Duodenal mucosa (tissue), 2 donors: ENCODE measurements at regions not wholly inside any gene's neighbourhood (a gene's known extent, or its start where the extent isn't known, plus 50 kb on each side); places are given as distances from the start of the nearest gene placed in this dataset.
"Not testable (repeated sequence)": the region's sequence is repeated elsewhere in the genome, so short reads cannot be mapped to it uniquely, and the experiment has no call there.

ENCODE experiments used
- H3K27ac ChIP-seq: one replicate; pipeline ENCODE4 v1.7.0; 2013; ENCODE audit warnings: low read depth, low read length
- H3K27me3 ChIP-seq, 2 donors: one replicate each; pipeline ENCODE4 v1.7.0; 2013; ENCODE audit warnings: low read length in 2 of 2, control low read depth in 1 of 2; ENCODE audit not compliant: insufficient read depth in 2 of 2, control insufficient read depth in 1 of 2
- H3K36me3 ChIP-seq, 2 donors: one replicate each; pipeline ENCODE4 v1.7.0; 2013; ENCODE audit warnings: low read length in 2 of 2, control low read depth in 1 of 2; ENCODE audit not compliant: insufficient read depth in 2 of 2, control insufficient read depth in 1 of 2
- H3K4me1 ChIP-seq, 2 donors: one replicate each; pipeline ENCODE4 v1.7.0; 2013; ENCODE audit warnings: low read length in 2 of 2, control low read depth in 1 of 2; ENCODE audit not compliant: insufficient read depth in 2 of 2, control insufficient read depth in 1 of 2
- H3K4me3 ChIP-seq, 2 donors: one replicate each; pipeline ENCODE4 v1.7.0; 2013; ENCODE audit warnings: low read length in 2 of 2, low read depth in 1 of 2
- H3K9ac ChIP-seq, 2 donors: one replicate each; pipeline ENCODE4 v1.7.0; 2013; ENCODE audit warnings: low read length in 2 of 2, low read depth in 1 of 2
- H3K9me3 ChIP-seq, 2 donors: one replicate each; pipeline ENCODE4 v1.7.0; 2013; ENCODE audit warnings: low read length in 2 of 2, control low read depth in 1 of 2; ENCODE audit not compliant: control insufficient read depth in 1 of 2

- H3K9ac ChIP-seq, result no peak overlapping the region
- no peaks in the 10 kb centered on the region for H3K4me1 ChIP-seq
- no peaks in the 10 kb centered on the region for H3K27me3 ChIP-seq
- no peaks in the 10 kb centered on the region for H3K9me3 ChIP-seq
- H3K36me3 ChIP-seq, result no peaks in the 10 kb centered on the region
- no peak overlapping the region for H3K27ac ChIP-seq
- H3K4me3 ChIP-seq, result no peak overlapping the region
Observed at GRCh38 chr6:56888687-56889086, 66.2 kb upstream of the BEND6 start.

GRCh38 chr6:56887086-56887485, 67.8 kb upstream of the BEND6 start:
- Histone ChIP-seq H3K36me3 (no peaks in the 10 kb centered on the region), H3K4me1 (no peaks in the 10 kb centered on the region), H3K9ac (no peak overlapping the region), H3K27me3 (no peaks in the 10 kb centered on the region), H3K27ac (no peak overlapping the region), H3K4me3 (no peak overlapping the region), H3K9me3 (no peaks in the 10 kb centered on the region)

GRCh38 chr6:56877922-56878321, 77.0 kb upstream of the BEND6 start:
- Histone ChIP-seq H3K27me3 (no peaks in the 10 kb centered on the region), H3K4me1 (no peaks in the 10 kb centered on the region), H3K9ac (no peak overlapping the region), H3K36me3 (no peaks in the 10 kb centered on the region), H3K4me3 (no peak overlapping the region), H3K27ac (no peak overlapping the region), H3K9me3 (no peaks in the 10 kb centered on the region)

DNA sequence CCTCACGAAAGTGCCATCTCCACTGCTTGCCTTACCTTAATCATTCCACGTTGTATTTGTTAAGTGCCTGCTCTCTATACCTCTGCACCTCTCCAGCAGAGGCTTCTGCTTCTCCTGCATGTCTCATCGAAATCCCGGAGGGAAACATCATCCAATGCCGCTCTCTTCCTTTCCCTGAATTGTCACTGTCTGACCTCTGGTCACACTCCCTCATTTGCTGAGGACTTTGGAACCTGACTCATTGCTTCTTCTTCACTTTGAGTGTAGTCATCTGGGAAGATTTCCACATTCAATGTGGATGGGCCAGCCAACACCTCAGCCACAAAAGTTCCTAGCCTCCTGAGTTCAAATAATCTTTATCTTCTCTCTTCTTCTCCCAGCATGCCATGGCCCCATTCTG, 78.9 kb upstream of the BEND6 start:
- H3K36me3 ChIP-seq, result no peaks in the 10 kb centered on the region

GRCh38 chr6:56875523-56875922, 79.4 kb upstream of the BEND6 start:
- no peak overlapping the region for H3K27ac ChIP-seq

More for the DNA sequence above, 78.9 kb upstream of the BEND6 start:
- no peak overlapping the region for H3K27ac ChIP-seq
- no peaks in the 10 kb centered on the region for H3K9me3 ChIP-seq
- no peak overlapping the region for H3K4me3 ChIP-seq
- no peaks in the 10 kb centered on the region for H3K4me1 ChIP-seq
- H3K9ac ChIP-seq, result no peak overlapping the region
- no peaks in the 10 kb centered on the region for H3K27me3 ChIP-seq

GRCh38 chr6:56874328-56874727, 80.6 kb upstream of the BEND6 start:
- Histone ChIP-seq H3K4me3 (no peak overlapping the region), H3K27me3 (no peaks in the 10 kb centered on the region), H3K36me3 (no peaks in the 10 kb centered on the region), H3K9ac (no peak overlapping the region), H3K4me1 (no peaks in the 10 kb centered on the region), H3K9me3 (no peaks in the 10 kb centered on the region), H3K27ac (no peak overlapping the region)

More at GRCh38 chr6:56875523-56875922, 79.4 kb upstream of the BEND6 start:
- H3K27me3 ChIP-seq, result no peaks in the 10 kb centered on the region
- H3K4me1 ChIP-seq, result no peaks in the 10 kb centered on the region
- no peak overlapping the region for H3K9ac ChIP-seq
- H3K9me3 ChIP-seq, result no peaks in the 10 kb centered on the region
- H3K36me3 ChIP-seq, result no peaks in the 10 kb centered on the region
- no peak overlapping the region for H3K4me3 ChIP-seq

DNA sequence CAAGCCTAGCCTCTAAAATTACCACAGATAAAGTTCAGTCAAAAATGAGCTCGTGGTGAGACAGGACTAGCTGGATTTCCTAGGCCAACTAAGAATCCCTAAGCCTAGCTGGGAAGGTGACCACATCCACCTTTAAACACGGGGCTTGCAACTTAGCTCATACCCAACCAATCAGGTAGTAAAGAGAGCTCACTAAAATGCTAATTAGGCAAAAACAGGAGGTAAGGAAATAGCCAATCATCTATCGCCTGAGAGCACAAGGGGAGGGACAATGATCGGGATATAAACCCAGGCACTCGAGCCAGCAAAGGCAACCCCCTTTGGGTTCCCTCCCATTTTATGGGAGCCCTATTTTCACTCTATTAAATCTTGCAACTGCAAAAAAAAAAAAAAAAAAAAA, 84.9 kb upstream of the BEND6 start:
- H3K27ac ChIP-seq, H3K36me3 ChIP-seq, H3K9me3 ChIP-seq, H3K4me3 ChIP-seq, H3K4me1 ChIP-seq, H3K27me3 ChIP-seq, H3K9ac ChIP-seq: not testable (repeated sequence)

DNA sequence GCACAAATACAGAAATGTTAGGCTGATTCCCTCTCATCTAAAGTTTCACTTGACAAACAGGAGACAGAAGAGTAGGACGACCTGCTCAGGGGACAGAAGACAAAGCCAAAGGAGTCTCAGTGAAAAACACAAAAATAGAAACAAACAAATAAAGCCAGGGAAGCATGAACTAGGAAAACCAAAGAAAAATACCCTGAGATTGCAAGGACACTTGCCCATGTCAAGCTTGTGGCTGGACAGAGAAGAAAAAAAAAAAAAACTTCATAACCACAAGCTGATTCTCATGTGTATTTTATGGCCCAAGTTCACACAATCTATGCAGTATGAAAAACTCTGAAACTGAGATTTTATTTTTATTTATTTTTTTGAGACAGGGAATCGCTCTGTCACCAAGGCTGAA, 85.6 kb upstream of the BEND6 start:
- no peak overlapping the region for H3K9ac ChIP-seq
- peaks cover 0 to 13% of the 10 kb centered on the region in 2 donors for H3K4me1 ChIP-seq
- H3K9me3 ChIP-seq, result no peaks in the 10 kb centered on the region
- no peak overlapping the region for H3K4me3 ChIP-seq
- no peaks in the 10 kb centered on the region for H3K27me3 ChIP-seq
- no peaks in the 10 kb centered on the region for H3K36me3 ChIP-seq
- H3K27ac ChIP-seq, result no peak overlapping the region

- Histone ChIP-seq H3K4me3 (no peak overlapping the region), H3K9ac (no peak overlapping the region), H3K27me3 (no peaks in the 10 kb centered on the region), H3K36me3 (no peaks in the 10 kb centered on the region), H3K27ac (no peak overlapping the region), H3K9me3 (no peaks in the 10 kb centered on the region), H3K4me1 (peaks cover 0 to 19% of the 10 kb centered on the region in 2 donors)
Observed at GRCh38 chr6:56868687-56869086, 86.2 kb upstream of the BEND6 start.

DNA sequence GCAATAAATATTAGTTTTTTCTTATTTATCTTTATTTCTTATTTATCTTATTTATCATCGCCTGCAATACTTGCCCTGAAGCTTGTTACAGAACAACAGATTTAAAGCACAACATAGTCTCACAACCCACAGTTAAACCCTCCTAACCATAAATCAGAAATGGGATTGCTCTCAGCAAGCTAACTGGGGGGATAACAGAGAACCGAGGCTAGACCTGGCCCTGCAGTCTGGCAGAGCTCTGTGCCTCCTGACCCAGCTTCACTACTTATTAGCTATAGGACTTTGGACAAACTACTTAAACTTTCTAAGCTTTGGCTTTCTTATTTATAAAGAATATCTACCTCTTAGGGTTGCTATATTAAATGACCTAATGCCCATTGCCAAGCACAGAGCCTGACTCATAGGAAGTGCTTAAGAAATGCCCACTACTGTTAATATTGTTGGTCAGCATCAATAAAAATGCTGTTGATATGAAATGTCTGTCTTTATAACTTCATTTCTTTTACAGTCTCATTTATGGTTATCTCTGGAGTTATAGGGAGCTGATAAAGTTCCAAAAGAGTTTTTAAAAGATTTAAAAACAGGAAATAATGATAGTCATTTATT, 87.9 kb upstream of the BEND6 start:
- Histone ChIP-seq H3K4me3 (no peak overlapping the region), H3K36me3 (no peaks in the 10 kb centered on the region), H3K27me3 (no peaks in the 10 kb centered on the region), H3K27ac (no peak overlapping the region), H3K9ac (no peak overlapping the region), H3K9me3 (no peaks in the 10 kb centered on the region), H3K4me1 (peaks cover 0 to 30% of the 10 kb centered on the region in 2 donors)
